Esophagus muscularis mucosa (tissue), 3 donors: ENCODE measurements at regions not wholly inside any gene's neighbourhood (a gene's known extent, or its start where the extent isn't known, plus 50 kb on each side); places are given as distances from the start of the nearest gene placed in this dataset.

Experiments used
- POLR2AphosphoS5 ChIP-seq, 2 donors: sonication (generic); formaldehyde crosslinking; IDR thresholded peaks; one replicate each; pipeline ENCODE4 v1.6.1; 2017; ENCODE audit warnings: antibody characterized with exemption in 2 of 2
- TF ChIP-seq, protein P1 (sequence below), 3 experiments: fragments of 200-600 bp in 2 of 3; fragments of 450-650 bp in 1 of 3; sonication (generic) in 2 of 3; IDR thresholded peaks; one replicate each; pipeline ENCODE4 v1.5.1; 2017 to 2019; ENCODE audit warnings: antibody characterized with exemption in 3 of 3, mild to moderate bottlenecking in 2 of 3, moderate library complexity in 1 of 3

- TF ChIP-seq, protein P1, sequence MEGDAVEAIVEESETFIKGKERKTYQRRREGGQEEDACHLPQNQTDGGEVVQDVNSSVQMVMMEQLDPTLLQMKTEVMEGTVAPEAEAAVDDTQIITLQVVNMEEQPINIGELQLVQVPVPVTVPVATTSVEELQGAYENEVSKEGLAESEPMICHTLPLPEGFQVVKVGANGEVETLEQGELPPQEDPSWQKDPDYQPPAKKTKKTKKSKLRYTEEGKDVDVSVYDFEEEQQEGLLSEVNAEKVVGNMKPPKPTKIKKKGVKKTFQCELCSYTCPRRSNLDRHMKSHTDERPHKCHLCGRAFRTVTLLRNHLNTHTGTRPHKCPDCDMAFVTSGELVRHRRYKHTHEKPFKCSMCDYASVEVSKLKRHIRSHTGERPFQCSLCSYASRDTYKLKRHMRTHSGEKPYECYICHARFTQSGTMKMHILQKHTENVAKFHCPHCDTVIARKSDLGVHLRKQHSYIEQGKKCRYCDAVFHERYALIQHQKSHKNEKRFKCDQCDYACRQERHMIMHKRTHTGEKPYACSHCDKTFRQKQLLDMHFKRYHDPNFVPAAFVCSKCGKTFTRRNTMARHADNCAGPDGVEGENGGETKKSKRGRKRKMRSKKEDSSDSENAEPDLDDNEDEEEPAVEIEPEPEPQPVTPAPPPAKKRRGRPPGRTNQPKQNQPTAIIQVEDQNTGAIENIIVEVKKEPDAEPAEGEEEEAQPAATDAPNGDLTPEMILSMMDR (IDR thresholded peaks at IDR 0.05): no peak
- TF ChIP-seq POLR2AphosphoS5 (IDR thresholded peaks at IDR 0.05): no peak
Observed at GRCh38 chr2:220417503-220417902, 790.1 kb downstream of the SLC4A3 start.
